Upper lobe of left lung (tissue), 6 donors: ENCODE measurements at regions not wholly inside any gene's neighbourhood (a gene's known extent, or its start where the extent isn't known, plus 50 kb on each side); places are given as distances from the start of the nearest gene placed in this dataset.

Source experiments
- ATAC-seq, 2 donors: fragments of 200-7000 bp; cut with Tn5 transposase; one replicate each; pipeline ENCODE4 v1.9.1; 2022; ENCODE audit warnings: mild to moderate bottlenecking in 2 of 2, moderate library complexity in 2 of 2; ENCODE audit not compliant: low FRiP score in 2 of 2
- DNase-seq, 2 donors: peaks; one replicate each; pipeline ENCODE4 v3.0.0-alpha.2; 2019 to 2020
- H3K27ac ChIP-seq, 4 donors: fragments of 200-600 bp; sonication (generic); one replicate each; pipeline ENCODE4 v1.5.1; 2016 to 2019
- H3K27me3 ChIP-seq, 4 donors: fragments of 200-600 bp; sonication (generic); one replicate each; pipeline ENCODE4 v1.5.1; 2017 to 2019
- H3K36me3 ChIP-seq, 4 donors: fragments of 200-600 bp; sonication (generic); one replicate each; pipeline ENCODE4 v1.5.1; 2016 to 2019
- H3K4me1 ChIP-seq, 4 donors: fragments of 200-600 bp; sonication (generic); one replicate each; pipeline ENCODE4 v1.5.1; 2018 to 2019
- H3K4me3 ChIP-seq, 4 donors: fragments of 200-600 bp; sonication (generic); one replicate each; pipeline ENCODE4 v1.5.1; 2017 to 2019; ENCODE audit warnings: mild to moderate bottlenecking in 2 of 4, moderate library complexity in 1 of 4
- H3K9me3 ChIP-seq, 4 donors: fragments of 200-600 bp; sonication (generic); one replicate each; pipeline ENCODE4 v1.5.1; 2018 to 2019
- EP300 ChIP-seq, 4 donors: sonication (generic); formaldehyde crosslinking; IDR thresholded peaks; one replicate each; pipeline ENCODE4 v1.5.1; 2017; ENCODE audit warnings: antibody characterized with exemption in 4 of 4, control low read depth in 2 of 4
- POLR2A ChIP-seq, 4 donors: fragments of 450-650 bp; IDR thresholded peaks; one replicate each; pipeline ENCODE4 v1.5.1; 2016 to 2017; ENCODE audit warnings: antibody characterized with exemption in 4 of 4, mild to moderate bottlenecking in 2 of 4
- POLR2AphosphoS5 ChIP-seq, 2 donors: sonication (generic); formaldehyde crosslinking; IDR thresholded peaks; one replicate each; pipeline ENCODE4 v1.5.1; 2017; ENCODE audit warnings: antibody characterized with exemption in 2 of 2
- WGBS, 2 donors: methylation state at CpG; one replicate each; pipeline ENCODE4 v1.1.5; 2017 to 2018; 5-methylcytosine and 5-hydroxymethylcytosine counted together
- TF ChIP-seq, protein P1 (sequence below), 6 experiments: fragments of 450-650 bp in 4 of 6; fragments of 200-600 bp in 2 of 6; sonication (generic) in 2 of 6; IDR thresholded peaks; one replicate each; pipeline ENCODE4 v1.5.1; 2016 to 2019; ENCODE audit warnings: antibody characterized with exemption in 6 of 6
- donor health status: DM: no; HTN: no; CAD: no; lungs with moderate emphysema.
- donor health status: DM: no; HTN: yes; CAD: no; lungs with severe emphysema.

DNA sequence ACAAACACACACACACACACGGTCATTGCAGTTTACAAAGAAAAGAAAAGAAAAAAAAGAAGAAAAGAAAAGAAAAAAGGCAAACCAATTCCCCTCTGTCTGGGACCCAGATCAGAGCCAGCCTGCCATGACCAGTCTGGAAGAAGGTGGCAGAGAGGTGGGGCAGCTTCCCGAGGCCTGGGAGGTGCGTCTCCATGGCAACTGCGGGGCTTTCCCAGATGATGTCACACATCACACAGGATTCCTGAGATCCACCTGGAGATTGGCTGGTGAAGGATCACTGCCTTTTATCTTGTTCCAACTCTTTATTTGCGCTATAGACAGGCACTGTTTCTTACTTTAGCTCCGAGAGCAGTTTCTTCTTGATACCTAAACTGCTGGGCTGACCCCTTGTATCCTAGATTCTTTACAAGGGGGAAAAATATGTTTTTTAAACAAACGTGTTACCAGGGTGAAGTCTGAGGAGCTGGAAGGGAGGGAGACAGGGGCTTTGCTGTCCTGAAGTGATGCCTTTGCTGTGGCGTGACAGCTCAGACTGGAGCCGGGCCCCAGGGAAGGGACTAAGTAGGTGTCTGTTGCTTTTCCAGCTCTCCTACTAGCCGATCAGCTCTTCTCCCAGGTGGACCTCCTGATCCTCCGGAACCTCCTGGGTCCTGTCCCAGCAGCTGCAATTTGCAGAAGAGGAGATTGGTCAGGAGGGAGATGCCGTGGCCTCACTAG is 298.5 kb downstream of the KLF6 start:
- Histone ChIP-seq H3K36me3 (no peaks in the 10 kb centered on the region), H3K27ac (no peak overlapping the region), H3K4me1 (peaks cover 7 to 13% (median 10%) of the 10 kb centered on the region in 4 donors), H3K9me3 (no peaks in the 10 kb centered on the region), H3K27me3 (no peaks in the 10 kb centered on the region), H3K4me3 (no peak overlapping the region)
- ATAC-seq: peak in 1 of 2 donors; percentile 52
- WGBS, 2 donors: 57 to 77% methylated on average over 11 to 12 of the region's 12 CpGs
- TF ChIP-seq POLR2A (IDR thresholded peaks at IDR 0.05): no peak
- peak in 1 of 2 donors; percentile 85 for DNase-seq

- peak overlapping the region in 1 of 4 donors; percentile 34 for H3K27ac ChIP-seq
These were observed 299.8 kb downstream of the KLF6 start for GRCh38 chr10:3485057-3485686.

DNA sequence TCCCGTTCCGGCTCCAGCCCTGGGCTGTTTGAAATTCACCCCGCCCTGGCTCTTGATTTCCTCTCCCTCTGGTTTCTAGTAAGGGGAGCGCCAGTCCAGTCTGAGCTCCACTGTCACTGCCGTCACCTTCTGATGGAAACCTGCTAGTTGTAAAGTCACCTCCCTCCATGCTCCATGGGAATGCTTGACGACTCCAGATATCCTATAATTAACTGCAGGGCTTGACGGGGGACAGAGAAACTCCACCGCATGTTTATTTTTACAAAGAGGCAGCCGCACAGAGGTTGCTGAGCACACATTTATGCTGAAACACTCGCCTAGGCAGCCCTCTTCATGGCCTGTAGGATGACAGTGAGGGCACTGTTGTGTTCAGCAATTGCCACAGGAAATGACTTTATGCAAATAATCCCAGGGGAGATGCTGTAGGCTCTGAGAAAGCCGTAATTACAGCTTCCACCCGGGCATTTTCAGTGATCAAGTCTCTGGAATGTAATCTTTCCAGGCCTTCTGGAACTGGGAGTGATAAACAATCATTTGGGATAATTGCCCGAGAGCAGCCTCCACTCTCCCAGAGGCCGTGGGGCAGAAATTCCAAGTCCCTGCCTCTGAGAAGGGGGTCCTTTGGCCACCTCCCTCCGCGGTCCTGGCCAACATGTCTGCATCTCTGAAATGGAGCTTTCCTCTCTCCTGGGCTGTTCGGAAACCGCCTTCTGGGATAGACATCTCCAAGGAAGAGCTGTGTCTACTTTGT is 300.5 kb downstream of the KLF6 start:
- H3K27me3 ChIP-seq: no peaks in the 10 kb centered on the region
- H3K4me1 ChIP-seq: peaks cover 7 to 13% (median 10%) of the 10 kb centered on the region in 4 donors
- H3K9me3 ChIP-seq: no peaks in the 10 kb centered on the region
- ATAC-seq: no peak
- DNase-seq: no peak
- peak overlapping the region in 2 of 4 donors; percentile 25 to 34 for H3K27ac ChIP-seq
- no peak overlapping the region for H3K4me3 ChIP-seq
- TF ChIP-seq, protein P1, sequence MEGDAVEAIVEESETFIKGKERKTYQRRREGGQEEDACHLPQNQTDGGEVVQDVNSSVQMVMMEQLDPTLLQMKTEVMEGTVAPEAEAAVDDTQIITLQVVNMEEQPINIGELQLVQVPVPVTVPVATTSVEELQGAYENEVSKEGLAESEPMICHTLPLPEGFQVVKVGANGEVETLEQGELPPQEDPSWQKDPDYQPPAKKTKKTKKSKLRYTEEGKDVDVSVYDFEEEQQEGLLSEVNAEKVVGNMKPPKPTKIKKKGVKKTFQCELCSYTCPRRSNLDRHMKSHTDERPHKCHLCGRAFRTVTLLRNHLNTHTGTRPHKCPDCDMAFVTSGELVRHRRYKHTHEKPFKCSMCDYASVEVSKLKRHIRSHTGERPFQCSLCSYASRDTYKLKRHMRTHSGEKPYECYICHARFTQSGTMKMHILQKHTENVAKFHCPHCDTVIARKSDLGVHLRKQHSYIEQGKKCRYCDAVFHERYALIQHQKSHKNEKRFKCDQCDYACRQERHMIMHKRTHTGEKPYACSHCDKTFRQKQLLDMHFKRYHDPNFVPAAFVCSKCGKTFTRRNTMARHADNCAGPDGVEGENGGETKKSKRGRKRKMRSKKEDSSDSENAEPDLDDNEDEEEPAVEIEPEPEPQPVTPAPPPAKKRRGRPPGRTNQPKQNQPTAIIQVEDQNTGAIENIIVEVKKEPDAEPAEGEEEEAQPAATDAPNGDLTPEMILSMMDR (IDR thresholded peaks at IDR 0.05): no peak
- TF ChIP-seq POLR2AphosphoS5 (IDR thresholded peaks at IDR 0.05): no peak
- TF ChIP-seq POLR2A (IDR thresholded peaks at IDR 0.05): no peak
- no peak for TF ChIP-seq EP300 (IDR thresholded peaks at IDR 0.05)
- H3K36me3 ChIP-seq: no peaks in the 10 kb centered on the region
- 78 to 79% methylated on average over 18 of the region's 18 CpGs for WGBS, 2 donors

More at GRCh38 chr10:3485057-3485686, 299.8 kb downstream of the KLF6 start:
- H3K4me1 ChIP-seq: peaks cover 7 to 13% (median 10%) of the 10 kb centered on the region in 4 donors
- no peak for TF ChIP-seq EP300 (IDR thresholded peaks at IDR 0.05)
- no peak for TF ChIP-seq POLR2A (IDR thresholded peaks at IDR 0.05)
- no peak for TF ChIP-seq POLR2AphosphoS5 (IDR thresholded peaks at IDR 0.05)
- TF ChIP-seq, protein P1 (IDR thresholded peaks at IDR 0.05): no peak
- no peaks in the 10 kb centered on the region for H3K9me3 ChIP-seq
- no peaks in the 10 kb centered on the region for H3K27me3 ChIP-seq
- no peaks in the 10 kb centered on the region for H3K36me3 ChIP-seq
- no peak overlapping the region for H3K4me3 ChIP-seq
- ATAC-seq: peak in 1 of 2 donors; percentile 64
- WGBS, 2 donors: 71 to 79% methylated on average over 15 of the region's 15 CpGs
- no peak for DNase-seq

GRCh38 chr10:3482200-3482993 is 302.6 kb downstream of the KLF6 start:
- TF ChIP-seq EP300 (IDR thresholded peaks at IDR 0.05) (no peak), POLR2A (IDR thresholded peaks at IDR 0.05) (peak in 1 of 4 donors; percentile 16), POLR2AphosphoS5 (IDR thresholded peaks at IDR 0.05) (peak in 1 of 2 donors; percentile 64)
- TF ChIP-seq, protein P1 (IDR thresholded peaks at IDR 0.05): no peak
- H3K36me3 ChIP-seq: no peaks in the 10 kb centered on the region
- peak; percentile 67 to 81 for ATAC-seq
- H3K27ac ChIP-seq: peak overlapping the region; percentile 27 to 50 (median 34)
- no peaks in the 10 kb centered on the region for H3K27me3 ChIP-seq
- peaks cover 9 to 17% (median 13%) of the 10 kb centered on the region in 4 donors for H3K4me1 ChIP-seq
- 29 to 36% methylated on average over 14 to 17 of the region's 17 CpGs for WGBS, 2 donors
- peak; percentile 52 to 68 for DNase-seq
- no peak overlapping the region for H3K4me3 ChIP-seq
- H3K9me3 ChIP-seq: no peaks in the 10 kb centered on the region
